C4-2B (cell line): ENCODE measurements at regions not wholly inside any gene's neighbourhood (a gene's known extent, or its start where the extent isn't known, plus 50 kb on each side); places are given as distances from the start of the nearest gene placed in this dataset.
"Not testable (repeated sequence)": the region's sequence is repeated elsewhere in the genome, so short reads cannot be mapped to it uniquely, and the experiment has no call there.

Source experiments
- H3K27ac ChIP-seq: fragments of 450-650 bp; 2 replicates; pipeline ENCODE4 v1.5.1; 2017
- ZFX ChIP-seq: fragments of 450-650 bp; IDR thresholded peaks from 2 replicates; pipeline ENCODE4 v1.6.1; 2017
- TF ChIP-seq, protein P1 (sequence below): fragments of 450-650 bp; conservative IDR thresholded peaks from 2 replicates; pipeline ENCODE4 v1.5.1; 2017; ENCODE audit warnings: mild to moderate bottlenecking

DNA sequence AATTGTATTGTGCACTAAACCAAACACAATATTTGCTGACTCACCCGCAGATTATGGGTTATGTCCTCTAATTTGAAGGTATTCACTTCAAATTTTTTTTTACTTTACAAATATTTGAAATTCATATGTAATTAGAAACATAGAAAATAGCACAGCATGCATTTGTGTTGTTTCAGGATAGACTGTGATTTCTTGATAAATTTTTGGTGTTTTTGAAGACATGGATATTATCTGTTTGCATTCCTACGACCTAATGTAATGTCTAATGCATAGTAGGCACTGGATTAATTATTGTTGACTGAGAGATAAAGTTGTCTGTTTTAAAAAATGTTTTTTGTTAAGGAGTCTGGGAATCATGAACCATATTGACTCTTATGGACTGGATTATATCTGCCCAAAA, 850.2 kb downstream of the BRINP3 start:
- no peak overlapping the region for H3K27ac ChIP-seq
- TF ChIP-seq ZFX, result no peak
- TF ChIP-seq, protein P1, sequence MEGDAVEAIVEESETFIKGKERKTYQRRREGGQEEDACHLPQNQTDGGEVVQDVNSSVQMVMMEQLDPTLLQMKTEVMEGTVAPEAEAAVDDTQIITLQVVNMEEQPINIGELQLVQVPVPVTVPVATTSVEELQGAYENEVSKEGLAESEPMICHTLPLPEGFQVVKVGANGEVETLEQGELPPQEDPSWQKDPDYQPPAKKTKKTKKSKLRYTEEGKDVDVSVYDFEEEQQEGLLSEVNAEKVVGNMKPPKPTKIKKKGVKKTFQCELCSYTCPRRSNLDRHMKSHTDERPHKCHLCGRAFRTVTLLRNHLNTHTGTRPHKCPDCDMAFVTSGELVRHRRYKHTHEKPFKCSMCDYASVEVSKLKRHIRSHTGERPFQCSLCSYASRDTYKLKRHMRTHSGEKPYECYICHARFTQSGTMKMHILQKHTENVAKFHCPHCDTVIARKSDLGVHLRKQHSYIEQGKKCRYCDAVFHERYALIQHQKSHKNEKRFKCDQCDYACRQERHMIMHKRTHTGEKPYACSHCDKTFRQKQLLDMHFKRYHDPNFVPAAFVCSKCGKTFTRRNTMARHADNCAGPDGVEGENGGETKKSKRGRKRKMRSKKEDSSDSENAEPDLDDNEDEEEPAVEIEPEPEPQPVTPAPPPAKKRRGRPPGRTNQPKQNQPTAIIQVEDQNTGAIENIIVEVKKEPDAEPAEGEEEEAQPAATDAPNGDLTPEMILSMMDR, result no peak

DNA sequence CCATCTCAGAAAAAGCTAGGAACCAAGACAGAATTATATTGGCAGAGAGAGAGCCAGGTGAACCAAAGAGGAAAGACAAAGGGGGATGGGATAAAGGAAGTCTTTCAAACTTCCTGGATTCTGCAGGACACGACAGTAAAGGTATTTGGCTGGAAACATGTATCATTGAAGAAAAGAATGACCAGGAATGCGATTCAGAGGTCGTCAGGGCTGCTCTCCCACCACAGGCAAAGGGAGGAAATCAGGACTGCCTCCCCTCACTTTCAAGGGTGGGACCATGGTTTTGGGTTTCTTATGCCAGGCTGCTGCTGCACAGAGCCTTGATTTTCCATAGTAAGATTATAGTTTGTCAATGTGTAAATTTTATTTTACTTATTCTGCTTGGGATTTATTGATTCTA, 848.8 kb downstream of the BRINP3 start:
- no peak for TF ChIP-seq ZFX
- TF ChIP-seq, protein P1, result no peak
- H3K27ac ChIP-seq, result no peak overlapping the region

GRCh38 chr1:189633658-189634057, 844.0 kb downstream of the BRINP3 start:
- TF ChIP-seq, protein P1, result no peak
- TF ChIP-seq ZFX, result no peak
- no peak overlapping the region for H3K27ac ChIP-seq

DNA sequence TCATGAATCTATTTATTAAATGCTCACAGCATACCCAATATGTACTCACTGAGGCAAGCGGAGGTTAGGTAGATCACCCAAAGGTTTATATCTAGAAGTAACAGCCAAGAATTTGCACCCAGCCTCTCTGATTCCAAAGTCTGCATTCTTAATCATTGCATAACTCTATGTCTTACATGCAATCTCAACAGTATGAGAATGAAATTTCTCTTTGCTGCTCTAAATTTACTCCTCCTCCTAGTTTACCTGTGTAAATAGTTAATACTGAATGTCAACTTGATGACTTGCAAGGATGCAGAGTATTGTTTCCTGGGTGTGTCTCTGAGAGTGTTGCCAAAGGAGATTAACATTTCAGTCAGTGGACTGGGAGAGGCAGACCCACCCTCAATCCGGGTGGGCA, 840.6 kb downstream of the BRINP3 start:
- H3K27ac ChIP-seq, result no peak overlapping the region
- TF ChIP-seq, protein P1, result no peak
- TF ChIP-seq ZFX, result no peak

GRCh38 chr1:189644156-189644555, 833.5 kb downstream of the BRINP3 start:
- not testable (repeated sequence) for H3K27ac ChIP-seq

DNA sequence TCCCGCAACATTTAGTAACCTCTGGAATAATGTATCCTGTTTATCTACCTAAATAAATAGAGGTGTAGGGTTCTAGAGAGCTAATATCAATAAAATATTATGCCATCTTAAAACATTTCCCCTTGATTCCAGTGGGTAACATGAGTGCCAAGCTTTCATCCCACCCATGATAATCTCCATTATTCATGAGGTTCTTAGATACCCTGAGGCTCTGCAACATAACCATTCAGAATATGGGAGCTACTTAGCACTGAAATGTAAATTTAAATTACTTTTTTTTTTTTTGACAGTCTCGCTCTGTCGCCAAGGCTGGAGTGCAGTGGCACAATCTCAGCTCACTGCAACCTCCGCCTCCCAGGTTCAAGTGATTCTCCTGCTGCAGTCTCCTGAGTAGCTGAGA, 832.7 kb downstream of the BRINP3 start:
- no peak overlapping the region for H3K27ac ChIP-seq
- TF ChIP-seq, protein P1, result no peak
- TF ChIP-seq ZFX, result no peak

DNA sequence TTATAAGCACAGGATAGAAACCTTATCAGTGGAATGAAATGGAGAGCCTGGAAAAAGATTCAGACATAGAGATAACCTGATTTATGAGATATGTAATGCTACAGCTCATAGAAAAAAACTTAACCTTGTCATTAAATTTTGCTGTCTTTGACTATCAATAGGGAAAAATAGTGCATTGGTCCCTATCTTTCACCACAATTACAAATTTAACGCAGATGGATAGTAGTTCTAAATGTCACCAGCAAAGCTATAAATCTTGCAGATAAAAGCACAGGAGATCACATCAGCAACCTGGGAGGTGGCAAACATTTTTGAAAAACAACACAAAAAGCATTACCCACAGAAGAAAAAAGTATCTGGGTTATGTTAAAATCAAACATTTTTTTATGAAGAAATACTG, 831.6 kb downstream of the BRINP3 start:
- no peak for TF ChIP-seq ZFX
- TF ChIP-seq, protein P1, result no peak

DNA sequence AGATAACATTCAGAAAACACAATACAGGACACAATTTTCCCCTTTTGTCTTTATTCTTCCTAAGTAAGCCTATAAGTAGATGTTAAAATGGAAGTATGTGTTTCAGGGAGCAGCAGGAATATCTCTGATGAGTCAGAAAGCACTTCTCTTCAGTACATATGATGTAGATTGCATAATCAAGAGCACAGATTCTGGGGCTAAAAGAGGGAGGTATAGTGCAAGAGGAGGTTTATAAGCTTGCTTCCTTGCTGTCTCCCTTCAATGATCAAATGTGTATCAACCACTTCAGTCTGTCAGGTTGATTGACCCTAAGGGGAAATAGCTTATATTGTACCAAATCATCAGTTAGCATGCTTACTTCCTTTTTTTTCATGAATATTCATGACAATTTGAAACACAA, 822.8 kb downstream of the BRINP3 start:
- TF ChIP-seq ZFX, result no peak
- TF ChIP-seq, protein P1, result no peak
- H3K27ac ChIP-seq, result no peak overlapping the region

More for the DNA sequence above, 831.6 kb downstream of the BRINP3 start:
- H3K27ac ChIP-seq, result no peak overlapping the region
